ENCODE measurements at regions not wholly inside any gene's neighbourhood (a gene's known extent, or its start where the extent isn't known, plus 50 kb on each side); places are given as distances from the start of the nearest gene placed in this dataset.
A peak's percentile ranks its signal among the peaks of the same experiment; 100 is the strongest.

DNA sequence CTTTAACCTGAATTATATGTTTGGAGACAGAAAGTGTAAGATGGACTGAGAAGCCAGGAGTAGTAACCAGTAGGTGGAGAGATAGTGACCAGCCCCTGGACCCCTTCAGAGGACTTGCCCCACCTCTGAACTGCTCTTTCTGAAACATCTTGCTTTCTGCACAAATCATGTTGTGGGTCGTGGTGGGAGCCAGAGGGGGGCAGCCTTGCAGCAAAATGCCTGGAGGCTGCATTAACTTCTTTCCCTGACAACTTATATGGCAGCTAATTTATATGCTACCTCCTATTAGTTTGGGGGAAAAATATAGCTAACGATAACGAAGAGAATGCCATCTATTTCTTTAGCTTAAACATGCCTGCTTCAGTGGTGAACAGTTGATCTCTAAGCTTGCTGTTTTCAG is 859.8 kb downstream of the MAFB start:
- peak; percentile 70 for TF ChIP-seq CTCF (IDR thresholded peaks at IDR 0.05; ENCODE audit: control insufficient read depth, insufficient read depth, low read depth, low read length, missing control alignments)
- H3K4me3 ChIP-seq (ENCODE audit: control insufficient read depth, low read depth, low read length): no peak overlapping the region
- no peak for DNase-seq (ENCODE audit: low read depth)

- H3K4me3 ChIP-seq (ENCODE audit: control insufficient read depth, low read depth, low read length): no peak overlapping the region
- no peak for TF ChIP-seq CTCF (IDR thresholded peaks at IDR 0.05; ENCODE audit: control insufficient read depth, insufficient read depth, low read depth, low read length, missing control alignments)
- DNase-seq (ENCODE audit: low read depth): no peak
These were observed 863.1 kb downstream of the MAFB start for GRCh38 chr20:39825950-39826349.

- H3K4me3 ChIP-seq (ENCODE audit: control insufficient read depth, low read depth, low read length): no peak overlapping the region
- no peak for TF ChIP-seq CTCF (IDR thresholded peaks at IDR 0.05; ENCODE audit: control insufficient read depth, insufficient read depth, low read depth, low read length, missing control alignments)
- no peak for DNase-seq (ENCODE audit: low read depth)
These were observed 863.4 kb downstream of the DHX35 start for GRCh38 chr20:39825524-39825923.

GRCh38 chr20:39823224-39823623 is 861.1 kb downstream of the DHX35 start:
- H3K4me3 ChIP-seq (ENCODE audit: control insufficient read depth, low read depth, low read length): no peak overlapping the region
- no peak for TF ChIP-seq CTCF (IDR thresholded peaks at IDR 0.05; ENCODE audit: control insufficient read depth, insufficient read depth, low read depth, low read length, missing control alignments)
- peak; percentile 37 for DNase-seq (ENCODE audit: low read depth)

- no peak for TF ChIP-seq CTCF (IDR thresholded peaks at IDR 0.05; ENCODE audit: control insufficient read depth, insufficient read depth, low read depth, low read length, missing control alignments)
- peak; percentile 8 for DNase-seq (ENCODE audit: low read depth)
- no peak overlapping the region for H3K4me3 ChIP-seq (ENCODE audit: control insufficient read depth, low read depth, low read length)
These were observed 860.5 kb downstream of the DHX35 start for GRCh38 chr20:39822667-39823066.

- TF ChIP-seq CTCF (IDR thresholded peaks at IDR 0.05; ENCODE audit: control insufficient read depth, insufficient read depth, low read depth, low read length, missing control alignments): no peak
- no peak overlapping the region for H3K4me3 ChIP-seq (ENCODE audit: control insufficient read depth, low read depth, low read length)
- DNase-seq (ENCODE audit: low read depth): no peak
These were observed 851.2 kb downstream of the DHX35 start for GRCh38 chr20:39813190-39813829.

GRCh38 chr20:39812116-39812515 is 850.0 kb downstream of the DHX35 start:
- no peak overlapping the region for H3K4me3 ChIP-seq (ENCODE audit: control insufficient read depth, low read depth, low read length)
- DNase-seq (ENCODE audit: low read depth): no peak
- no peak for TF ChIP-seq CTCF (IDR thresholded peaks at IDR 0.05; ENCODE audit: control insufficient read depth, insufficient read depth, low read depth, low read length, missing control alignments)
